ENCODE measurements at regions not wholly inside any gene's neighbourhood (a gene's known extent, or its start where the extent isn't known, plus 50 kb on each side); places are given as distances from the start of the nearest gene placed in this dataset.

- TF ChIP-seq CTCF (IDR thresholded peaks at IDR 0.05; ENCODE audit: extremely low read depth, missing control alignments): no peak
- DNase-seq (ENCODE audit: low spot score): no peak
These were observed 465.0 kb upstream of the SOX11 start for GRCh38 chr2:5227062-5227699.

- TF ChIP-seq CTCF (IDR thresholded peaks at IDR 0.05; ENCODE audit: extremely low read depth, missing control alignments): no peak
- no peak for DNase-seq (ENCODE audit: low spot score)
These were observed 462.6 kb upstream of the SOX11 start for GRCh38 chr2:5229574-5229973.

GRCh38 chr2:5230444-5230843, 461.7 kb upstream of the SOX11 start:
- no peak for TF ChIP-seq CTCF (IDR thresholded peaks at IDR 0.05; ENCODE audit: extremely low read depth, missing control alignments)
- DNase-seq (ENCODE audit: low spot score): no peak

GRCh38 chr2:5230855-5231254, 461.3 kb upstream of the SOX11 start:
- TF ChIP-seq CTCF (IDR thresholded peaks at IDR 0.05; ENCODE audit: extremely low read depth, missing control alignments): no peak
- DNase-seq (ENCODE audit: low spot score): no peak

- no peak for DNase-seq (ENCODE audit: low spot score)
- TF ChIP-seq CTCF (IDR thresholded peaks at IDR 0.05; ENCODE audit: extremely low read depth, missing control alignments): no peak
These were observed 460.9 kb upstream of the SOX11 start for GRCh38 chr2:5231287-5231686.

- TF ChIP-seq CTCF (IDR thresholded peaks at IDR 0.05; ENCODE audit: extremely low read depth, missing control alignments): no peak
- DNase-seq (ENCODE audit: low spot score): no peak
These were observed 457.6 kb upstream of the SOX11 start for GRCh38 chr2:5234563-5234962.

- no peak for TF ChIP-seq CTCF (IDR thresholded peaks at IDR 0.05; ENCODE audit: extremely low read depth, missing control alignments)
- DNase-seq (ENCODE audit: low spot score): no peak
These were observed 456.5 kb upstream of the SOX11 start for GRCh38 chr2:5235701-5236100.

Data from GM20000 (cell line).